ENCODE measurements at regions not wholly inside any gene's neighbourhood (a gene's known extent, or its start where the extent isn't known, plus 50 kb on each side); places are given as distances from the start of the nearest gene placed in this dataset.
A peak's percentile ranks its signal among the peaks of the same experiment; 100 is the strongest.

- TF ChIP-seq CTCF (IDR thresholded peaks at IDR 0.05; ENCODE audit: borderline replicate concordance, control extremely low read depth, extremely low read depth, insufficient read depth, missing control alignments), result no peak
- in situ Hi-C loops (cut with MboI; ENCODE audit: low sequenced_read_pairs, unreplicated experiment), result no loop called here
- no peak for DNase-seq (ENCODE audit: low spot score)
These were observed 139.9 kb downstream of the PSAT1 start for GRCh38 chr9:78436873-78437272.

GRCh38 chr9:78437296-78437695 lies 140.4 kb downstream of the PSAT1 start:
- in situ Hi-C loops (cut with MboI; ENCODE audit: low sequenced_read_pairs, unreplicated experiment), result no loop called here
- TF ChIP-seq CTCF (IDR thresholded peaks at IDR 0.05; ENCODE audit: borderline replicate concordance, control extremely low read depth, extremely low read depth, insufficient read depth, missing control alignments), result no peak
- no peak for DNase-seq (ENCODE audit: low spot score)

GRCh38 chr9:78437806-78438205 lies 140.9 kb downstream of the PSAT1 start:
- in situ Hi-C loops (cut with MboI; ENCODE audit: low sequenced_read_pairs, unreplicated experiment), result no loop called here
- no peak for DNase-seq (ENCODE audit: low spot score)
- no peak for TF ChIP-seq CTCF (IDR thresholded peaks at IDR 0.05; ENCODE audit: borderline replicate concordance, control extremely low read depth, extremely low read depth, insufficient read depth, missing control alignments)

GRCh38 chr9:78438211-78438610 lies 141.3 kb downstream of the PSAT1 start:
- no peak for TF ChIP-seq CTCF (IDR thresholded peaks at IDR 0.05; ENCODE audit: borderline replicate concordance, control extremely low read depth, extremely low read depth, insufficient read depth, missing control alignments)
- in situ Hi-C loops (cut with MboI; ENCODE audit: low sequenced_read_pairs, unreplicated experiment), result no loop called here
- DNase-seq (ENCODE audit: low spot score), result no peak

GRCh38 chr9:78438780-78439179 lies 141.9 kb downstream of the PSAT1 start:
- DNase-seq (ENCODE audit: low spot score), result no peak
- no peak for TF ChIP-seq CTCF (IDR thresholded peaks at IDR 0.05; ENCODE audit: borderline replicate concordance, control extremely low read depth, extremely low read depth, insufficient read depth, missing control alignments)
- in situ Hi-C loops (cut with MboI; ENCODE audit: low sequenced_read_pairs, unreplicated experiment), result no loop called here

GRCh38 chr9:78439190-78439865 lies 142.4 kb downstream of the PSAT1 start:
- peak; percentile 87 for TF ChIP-seq CTCF (IDR thresholded peaks at IDR 0.05; ENCODE audit: borderline replicate concordance, control extremely low read depth, extremely low read depth, insufficient read depth, missing control alignments)
- in situ Hi-C loops (cut with MboI; ENCODE audit: low sequenced_read_pairs, unreplicated experiment), result no loop called here
- peak; percentile 85 for DNase-seq (ENCODE audit: low spot score)
